GM19463 (cell line): ENCODE measurements at regions not wholly inside any gene's neighbourhood (a gene's known extent, or its start where the extent isn't known, plus 50 kb on each side); places are given as distances from the start of the nearest gene placed in this dataset.
A peak's percentile ranks its signal among the peaks of the same experiment; 100 is the strongest.

Experiments used
- ATAC-seq: cut with Tn5 transposase; IDR thresholded peaks from one replicate; pipeline ENCODE4 v1.9.1; 2021; ENCODE audit warnings: mild to moderate bottlenecking, moderate library complexity; ENCODE audit not compliant: unreplicated experiment

- no peak for ATAC-seq
Measured at GRCh38 chr2:196248467-196249094, 77.2 kb upstream of the STK17B start.

- ATAC-seq: no peak
Measured at GRCh38 chr2:196249171-196249570, 77.8 kb upstream of the STK17B start.

GRCh38 chr2:196249860-196250259 is 78.5 kb upstream of the STK17B start:
- ATAC-seq: peak; percentile 82

GRCh38 chr2:196251132-196251531 is 79.8 kb upstream of the STK17B start:
- ATAC-seq: no peak

- no peak for ATAC-seq
Measured at GRCh38 chr2:196252408-196253115, 81.2 kb upstream of the STK17B start.

- no peak for ATAC-seq
Measured at GRCh38 chr2:196253116-196253480, 81.7 kb upstream of the STK17B start.

- no peak for ATAC-seq
Measured at GRCh38 chr2:196256585-196256984, 85.2 kb upstream of the STK17B start.

- no peak for ATAC-seq
Measured at GRCh38 chr2:196257086-196257485, 85.7 kb upstream of the STK17B start.

GRCh38 chr2:196258407-196258806 is 87.0 kb upstream of the STK17B start:
- no peak for ATAC-seq

GRCh38 chr2:196259507-196260481 is 88.4 kb upstream of the STK17B start:
- no peak for ATAC-seq

- no peak for ATAC-seq
Measured at GRCh38 chr2:196260546-196260945, 89.2 kb upstream of the STK17B start.

- ATAC-seq: no peak
Measured at GRCh38 chr2:196262606-196263005, 91.2 kb upstream of the STK17B start.

- ATAC-seq: peak; percentile 93
Measured at GRCh38 chr2:196263181-196263747, 91.9 kb upstream of the STK17B start.

GRCh38 chr2:196266351-196266750 is 95.0 kb upstream of the STK17B start:
- ATAC-seq: no peak

- no peak for ATAC-seq
Measured at GRCh38 chr2:196266855-196267254, 95.5 kb upstream of the STK17B start.

GRCh38 chr2:196268025-196268424 is 96.6 kb upstream of the STK17B start:
- ATAC-seq: no peak

GRCh38 chr2:196268538-196269338 is 97.4 kb upstream of the STK17B start:
- no peak for ATAC-seq

GRCh38 chr2:196271795-196272194 is 100.4 kb upstream of the STK17B start:
- ATAC-seq: no peak

- ATAC-seq: peak; percentile 69
Measured at GRCh38 chr2:196274387-196274809, 103.0 kb upstream of the STK17B start.

- no peak for ATAC-seq
Measured at GRCh38 chr2:196275646-196276352, 104.4 kb upstream of the STK17B start.
